ENCODE measurements at regions not wholly inside any gene's neighbourhood (a gene's known extent, or its start where the extent isn't known, plus 50 kb on each side); places are given as distances from the start of the nearest gene placed in this dataset.
A peak's percentile ranks its signal among the peaks of the same experiment; 100 is the strongest.
"Not testable (repeated sequence)": the region's sequence is repeated elsewhere in the genome, so short reads cannot be mapped to it uniquely, and the experiment has no call there.

GRCh38 chr22:25397616-25398015 lies 166.9 kb upstream of the GRK3 start:
- DNase-seq: no peak

DNA sequence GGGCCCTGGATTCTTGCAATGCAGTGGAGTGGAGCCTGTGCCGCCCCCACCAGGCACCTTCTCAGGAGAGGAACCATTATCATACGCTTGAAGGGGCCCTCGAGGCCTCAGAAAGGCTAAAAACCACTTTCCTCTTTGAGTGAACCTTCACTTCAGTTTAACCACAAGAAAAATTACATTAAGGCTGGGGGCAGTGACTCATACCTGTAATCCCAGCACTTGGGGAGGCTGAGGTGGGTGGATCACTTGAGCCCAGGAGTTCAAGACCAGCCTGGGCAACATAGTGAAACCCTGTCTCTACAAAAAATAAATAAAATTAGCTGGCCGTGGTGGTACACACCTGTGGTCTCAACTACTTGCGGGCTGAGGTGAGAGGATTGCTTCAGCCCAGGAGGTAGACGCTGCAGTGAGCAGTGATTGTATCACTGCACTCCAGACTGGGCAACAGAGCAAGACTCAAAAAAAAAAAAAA lies 165.8 kb upstream of the GRK3 start:
- DNase-seq: not testable (repeated sequence)

GRCh38 chr22:25399649-25400151 lies 164.8 kb upstream of the GRK3 start:
- DNase-seq: no peak

DNA sequence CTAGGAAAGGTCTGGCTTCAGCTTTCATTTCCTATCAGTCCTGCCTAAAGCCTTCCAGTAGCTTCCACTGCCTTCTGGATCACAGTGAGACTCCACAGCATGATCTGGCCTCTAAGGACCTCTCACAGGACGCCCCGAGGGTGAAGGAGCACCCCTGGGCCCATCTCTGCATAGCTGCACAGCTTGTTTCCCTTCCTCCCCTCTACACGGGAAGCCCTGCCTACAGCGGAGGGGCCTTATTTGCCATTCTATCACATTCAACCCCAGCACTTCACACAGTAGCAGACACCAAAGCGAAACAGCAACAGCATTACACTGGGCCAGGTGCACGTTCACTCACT lies 162.3 kb upstream of the GRK3 start:
- no peak for DNase-seq

DNA sequence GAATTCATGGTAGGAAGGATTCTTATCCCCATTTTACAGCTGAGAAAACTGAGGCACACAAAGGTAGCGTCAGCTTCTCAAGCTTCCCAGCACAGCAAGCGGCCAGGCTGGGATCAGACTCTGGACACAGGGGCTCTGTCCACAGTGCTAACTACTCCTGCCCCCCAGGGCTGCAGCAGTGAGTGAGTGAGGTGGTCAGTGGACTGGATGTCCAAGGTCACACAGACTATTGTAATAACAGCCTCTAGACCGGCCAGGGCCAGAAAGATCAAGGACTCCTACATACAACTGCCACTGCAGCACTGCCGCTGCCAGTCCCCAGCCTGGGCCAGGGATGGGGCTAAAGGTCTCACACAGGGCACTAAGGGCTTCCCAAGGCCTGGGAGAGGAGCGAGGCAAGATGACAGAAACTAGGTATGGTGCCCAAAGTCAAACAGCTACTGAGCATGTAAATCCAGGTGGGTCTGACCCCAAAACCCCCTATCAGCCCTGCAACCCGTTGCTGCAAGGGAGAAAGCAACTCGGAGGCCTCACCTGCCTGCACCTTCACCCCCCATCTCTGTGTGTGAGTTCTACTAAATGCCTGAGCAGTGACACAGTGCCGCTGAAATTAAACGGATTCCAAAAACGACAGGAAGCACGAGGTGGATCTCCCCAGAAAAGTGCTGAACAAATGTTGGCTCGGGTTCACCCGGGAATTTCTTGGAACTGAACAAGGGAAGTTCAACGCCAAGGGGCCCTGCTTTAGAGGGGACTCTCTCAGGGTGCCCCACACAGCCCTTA lies 161.8 kb upstream of the GRK3 start:
- DNase-seq: no peak

DNA sequence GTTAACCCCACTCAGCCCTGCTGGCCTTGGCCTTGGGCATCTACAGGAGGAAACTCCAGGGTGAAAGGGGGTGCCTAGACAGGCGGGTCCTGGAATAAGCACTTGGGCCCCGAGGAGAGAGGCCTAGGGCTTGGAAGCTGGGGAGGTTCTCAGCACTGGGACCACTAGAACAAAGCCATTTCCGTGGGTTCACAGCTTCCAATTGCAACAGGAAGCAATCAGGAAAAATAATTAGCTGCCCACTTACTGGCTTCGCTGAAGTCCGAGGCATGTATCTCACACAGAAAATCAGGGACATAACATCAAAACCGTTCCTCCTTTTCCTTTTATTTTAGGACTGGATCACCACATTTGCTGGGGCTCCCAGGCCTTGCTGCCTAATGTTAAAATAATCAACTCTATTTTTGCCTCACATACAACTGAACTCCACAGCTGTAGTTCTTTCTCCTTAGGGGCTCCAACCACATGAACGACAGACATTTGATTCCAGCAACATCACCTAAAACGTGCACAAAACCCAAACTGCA lies 161.1 kb upstream of the GRK3 start:
- no peak for DNase-seq

DNA sequence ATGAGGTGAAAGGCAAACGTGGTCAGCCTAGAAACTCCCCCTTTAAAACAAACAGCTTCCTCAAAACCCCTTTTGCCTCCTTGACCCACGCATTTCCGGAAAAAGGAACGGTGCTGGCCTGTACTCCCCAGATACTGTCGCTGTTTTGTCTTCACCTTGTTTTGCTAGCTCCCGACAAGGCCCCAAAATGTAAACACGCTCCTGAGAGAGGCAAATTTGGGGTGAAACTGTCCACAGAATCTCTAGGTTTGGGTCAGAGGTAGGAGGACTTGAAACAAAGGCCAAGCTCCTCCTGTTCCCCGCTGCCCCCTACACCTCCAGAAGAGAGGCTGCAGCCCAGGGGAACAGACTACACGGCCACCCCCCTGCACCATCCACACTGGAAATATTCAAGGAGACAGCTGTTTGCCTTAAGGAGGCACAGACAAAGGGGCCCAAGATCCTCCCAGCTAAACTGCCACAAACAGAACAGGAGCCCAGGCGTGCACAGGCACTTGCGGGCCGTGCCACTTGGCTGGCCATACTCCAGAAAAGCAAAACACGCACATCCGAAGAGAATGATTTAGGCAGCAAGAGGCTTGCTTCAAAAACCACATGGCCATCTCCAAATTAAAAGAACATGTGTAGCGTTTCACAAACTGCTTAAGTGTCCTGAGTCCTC lies 160.5 kb upstream of the GRK3 start:
- DNase-seq: no peak

- no peak for DNase-seq
These were observed 159.9 kb upstream of the GRK3 start for GRCh38 chr22:25404556-25404927.

DNA sequence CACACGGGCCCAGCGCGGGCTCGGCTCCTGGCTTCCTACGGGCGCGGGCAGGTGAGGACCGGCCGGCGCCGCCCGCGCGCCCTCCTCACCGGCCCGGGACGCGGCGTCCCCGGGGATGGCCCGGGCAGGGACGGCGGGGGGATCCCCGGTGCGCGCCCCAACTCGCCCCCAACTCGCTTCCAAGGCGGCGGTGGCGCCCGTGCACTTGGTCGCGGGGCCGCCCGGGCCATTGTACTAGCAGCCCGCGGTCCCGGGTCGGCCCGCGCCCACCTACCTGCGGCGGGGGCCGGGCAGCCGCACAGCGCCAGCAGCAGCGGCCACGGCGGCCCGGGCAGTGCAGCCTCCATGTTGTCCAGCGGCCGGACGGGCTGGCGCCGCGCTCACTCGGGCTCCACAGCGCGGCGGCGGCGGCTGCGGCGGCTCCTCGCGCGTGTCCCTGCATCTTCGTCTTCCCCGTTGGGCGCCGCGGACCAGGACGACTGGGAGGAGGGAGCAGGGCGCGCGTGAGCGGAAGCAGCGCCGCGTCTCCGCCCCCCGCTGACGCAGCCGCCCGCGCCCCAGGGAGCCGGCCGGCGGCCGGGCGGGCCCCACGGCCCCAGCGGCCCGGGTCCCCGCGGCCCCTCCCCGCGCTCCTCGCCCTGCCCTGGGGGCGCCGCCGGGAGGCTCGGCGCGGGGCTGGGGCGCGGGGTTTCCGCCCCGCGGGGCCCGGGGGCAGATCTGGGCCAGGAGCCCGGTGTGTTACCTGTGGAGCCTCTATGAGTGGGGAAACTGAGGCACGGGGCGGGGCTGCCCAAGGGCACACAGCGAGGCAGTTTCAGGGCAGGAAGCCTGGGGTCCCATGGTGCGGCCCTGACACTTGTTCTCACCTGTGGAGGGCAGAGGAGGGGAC lies 159.3 kb upstream of the GRK3 start:
- DNase-seq: peak; percentile 38

DNA sequence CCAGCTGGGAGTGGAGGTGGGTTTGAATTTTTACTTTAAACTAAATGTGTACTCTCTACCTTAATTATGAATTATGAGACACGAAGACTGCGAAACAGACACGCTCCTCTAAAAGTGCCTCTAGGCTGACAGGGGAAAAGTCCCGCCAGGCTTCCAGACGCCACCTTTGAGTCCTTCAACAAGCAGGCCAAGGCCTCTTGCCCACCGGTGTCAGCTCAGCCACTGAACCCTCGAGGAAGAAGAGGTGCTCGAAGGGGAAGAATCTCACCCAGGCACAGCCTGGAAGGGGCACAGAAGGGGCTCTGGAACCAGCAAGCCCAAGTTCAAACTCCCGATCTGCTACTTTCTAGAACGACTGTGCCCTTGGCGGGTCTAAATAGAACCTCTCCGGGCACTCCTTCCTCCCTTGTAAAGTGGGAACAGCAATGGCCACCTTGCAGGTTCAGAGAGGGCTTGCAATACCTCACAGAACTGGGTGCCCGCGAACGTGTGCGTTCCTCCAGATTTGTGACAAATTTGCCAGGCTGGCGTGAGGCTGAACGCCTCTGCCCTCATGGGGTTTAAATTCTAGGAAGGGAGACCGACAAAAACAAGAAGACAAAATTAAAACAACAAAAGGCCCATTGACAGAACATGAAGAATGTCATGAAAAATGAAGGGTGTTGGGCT lies 158.5 kb upstream of the GRK3 start:
- DNase-seq: no peak

DNA sequence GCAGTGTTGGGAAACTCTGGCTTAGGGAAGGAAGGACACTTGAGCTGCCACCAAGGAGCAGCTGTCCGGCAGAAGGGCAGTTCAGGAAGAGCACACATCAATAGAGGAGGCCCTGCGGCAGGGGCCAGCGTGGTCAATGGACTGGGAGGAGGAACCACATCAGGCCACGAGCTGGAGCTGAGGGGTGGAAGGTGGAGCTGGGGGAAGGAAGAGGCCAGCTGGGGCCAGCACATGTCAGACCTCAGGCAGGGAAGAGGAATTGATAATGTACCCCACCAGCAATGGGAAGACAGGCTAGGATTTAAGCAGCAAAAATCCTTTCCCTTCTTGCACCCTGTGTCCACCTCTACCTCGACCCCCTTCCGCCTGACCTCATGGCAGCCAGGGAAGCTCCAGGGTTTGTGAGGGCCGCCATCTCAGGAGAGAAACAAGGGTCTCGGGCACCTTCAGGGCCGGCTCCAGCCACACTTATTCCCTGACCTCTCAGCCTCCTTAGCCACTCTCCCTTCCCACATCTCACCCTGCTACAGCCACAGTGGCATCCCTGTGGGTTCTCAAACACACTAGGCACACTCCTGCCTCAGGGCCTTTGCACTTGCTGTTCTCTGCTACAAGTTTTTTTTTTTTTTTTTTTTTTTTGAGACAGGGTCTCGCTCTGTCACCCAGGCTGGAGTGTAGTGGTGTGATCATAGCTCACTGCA lies 157.8 kb upstream of the GRK3 start:
- DNase-seq: no peak

DNA sequence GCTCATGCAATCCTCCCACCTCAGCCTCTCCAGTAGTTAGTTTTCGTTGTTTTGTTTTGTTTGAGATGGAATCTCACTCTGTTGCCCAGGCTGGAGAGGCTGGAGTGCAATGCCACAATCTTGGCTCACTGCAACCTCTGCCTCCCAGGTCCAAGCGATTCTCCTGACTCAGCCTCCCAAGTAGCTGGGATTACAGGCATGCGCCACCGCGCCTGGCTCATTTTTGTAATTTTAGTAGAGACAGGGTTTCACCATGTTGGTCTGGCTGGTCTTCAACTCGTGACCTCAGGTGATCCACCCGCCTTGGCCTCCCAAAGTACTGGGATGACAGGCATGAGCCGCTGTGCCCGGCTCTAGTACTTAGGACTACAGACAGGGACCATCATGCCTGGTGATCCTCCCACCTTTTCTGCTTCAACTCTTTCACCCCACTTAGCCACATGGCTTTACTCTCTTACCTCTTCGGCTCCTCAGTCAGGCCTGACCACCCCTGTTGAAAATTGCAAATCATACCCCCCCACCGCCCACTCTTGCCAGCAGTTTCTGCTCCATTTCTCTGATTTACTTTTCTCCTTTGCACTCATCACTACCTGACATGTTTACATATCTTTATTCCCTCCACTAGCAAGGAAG lies 157.1 kb upstream of the GRK3 start:
- DNase-seq: no peak

DNA sequence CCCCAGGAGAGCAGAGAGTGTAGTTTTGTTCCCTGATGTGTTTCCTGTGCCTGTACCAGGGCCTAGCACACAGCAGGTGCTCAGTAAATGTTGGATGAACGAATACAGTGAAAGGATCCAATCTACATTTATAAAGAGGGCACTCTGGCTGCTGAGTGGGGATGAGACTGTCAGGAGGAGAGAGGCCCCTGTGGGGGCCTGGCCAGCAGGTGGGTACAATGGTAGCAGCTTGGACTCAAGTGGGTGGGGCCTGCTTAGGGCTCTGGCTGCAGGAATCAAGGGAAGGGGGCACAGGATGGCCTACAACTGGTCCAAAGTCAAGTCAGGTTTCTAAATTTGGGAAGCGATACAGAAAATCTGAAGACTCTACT lies 156.6 kb upstream of the GRK3 start:
- no peak for DNase-seq

DNA sequence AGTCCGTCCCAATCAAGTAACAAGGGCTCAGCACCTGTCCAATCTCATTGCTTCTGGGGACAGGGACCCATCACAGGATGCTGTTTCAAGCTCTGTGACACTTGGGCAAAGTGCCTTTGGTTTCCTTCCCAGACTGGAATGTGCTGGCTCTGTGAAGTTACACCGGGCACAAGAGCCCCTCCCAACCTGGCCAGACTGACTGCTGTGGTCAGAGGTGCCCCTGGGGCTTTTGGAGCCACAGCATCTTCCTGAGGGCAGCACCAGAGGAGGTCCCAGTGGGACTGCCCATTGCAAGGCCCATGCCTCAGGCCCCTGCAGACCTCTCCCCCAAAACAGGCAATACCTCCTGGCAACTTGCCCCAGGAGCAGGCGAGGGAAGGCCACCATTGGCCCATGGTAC lies 155.2 kb upstream of the GRK3 start:
- DNase-seq: no peak

DNA sequence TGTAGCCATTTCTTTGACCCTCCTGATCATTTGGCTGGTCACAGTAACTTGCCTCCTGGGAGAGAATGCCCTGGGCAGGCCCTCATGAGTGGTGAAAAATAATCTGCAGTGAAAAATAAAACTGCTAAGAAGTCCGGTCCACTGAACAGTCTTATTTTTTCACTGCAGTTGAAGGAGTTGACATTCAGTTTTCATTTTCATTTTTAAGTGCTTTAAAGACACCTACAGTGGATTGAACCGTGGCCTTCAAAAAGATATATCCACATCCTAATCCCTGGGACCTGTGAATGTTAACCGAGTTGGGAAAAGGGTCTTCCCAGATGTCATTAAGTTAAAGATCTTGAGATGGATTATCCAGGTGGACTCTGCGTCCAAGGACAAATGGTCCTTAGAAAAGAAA lies 153.6 kb upstream of the GRK3 start:
- no peak for DNase-seq

GRCh38 chr22:25413620-25414019 lies 150.9 kb upstream of the GRK3 start:
- no peak for DNase-seq

- DNase-seq: not testable (repeated sequence)
These were observed 148.7 kb upstream of the GRK3 start for GRCh38 chr22:25415731-25416130.

- not testable (repeated sequence) for DNase-seq
These were observed 146.6 kb upstream of the GRK3 start for GRCh38 chr22:25417826-25418225.

DNA sequence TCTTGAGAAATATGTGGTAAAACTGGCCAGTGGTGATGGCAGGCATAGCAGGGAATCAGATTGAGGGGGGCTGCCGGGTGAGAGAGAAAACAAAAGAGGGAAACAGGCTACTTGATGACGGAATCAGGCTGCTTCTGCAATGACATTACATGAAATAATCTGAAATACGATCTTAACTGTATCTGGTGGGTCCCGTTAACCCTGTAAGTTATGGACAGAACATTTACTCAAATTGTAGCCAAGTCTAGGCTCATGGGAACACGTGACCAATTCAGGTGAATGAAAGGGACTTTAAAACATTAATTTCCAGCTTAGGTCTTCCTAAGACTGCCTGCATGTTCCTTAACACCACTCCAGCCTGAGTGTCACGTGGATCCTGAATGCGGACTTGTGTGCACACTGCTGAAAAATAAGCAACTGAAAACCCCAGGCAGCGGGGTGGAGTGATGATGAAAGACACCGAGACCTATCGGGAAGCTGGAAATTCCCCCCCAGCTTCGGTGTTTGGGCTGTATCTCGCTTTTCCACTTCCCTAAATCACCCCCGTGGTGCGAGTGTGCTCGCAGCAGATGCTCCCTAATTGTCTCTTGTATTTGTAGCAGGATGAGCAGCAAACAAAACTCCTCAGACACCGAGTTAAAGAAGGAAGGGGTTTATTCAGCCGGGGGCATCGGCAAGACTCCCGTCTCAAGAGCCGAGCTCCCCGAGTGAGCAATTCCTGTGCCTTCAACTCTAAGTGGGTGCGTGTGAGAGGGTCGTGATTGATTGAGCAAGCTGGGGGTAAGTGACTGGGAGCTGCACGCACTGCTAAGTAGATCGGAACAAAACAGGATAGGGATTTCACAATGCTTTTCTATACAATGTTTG lies 145.0 kb upstream of the GRK3 start:
- DNase-seq: no peak

- not testable (repeated sequence) for DNase-seq
These were observed 144.4 kb upstream of the GRK3 start for GRCh38 chr22:25420114-25420441.

Measured in effector CD4-positive, alpha-beta T cell (primary cell).